ENCODE measurements at regions not wholly inside any gene's neighbourhood (a gene's known extent, or its start where the extent isn't known, plus 50 kb on each side); places are given as distances from the start of the nearest gene placed in this dataset.
"Not testable (repeated sequence)": the region's sequence is repeated elsewhere in the genome, so short reads cannot be mapped to it uniquely, and the experiment has no call there.

- DNase-seq; H3K4me1 Mint-ChIP-seq (ENCODE audit: low read depth); H3K27ac Mint-ChIP-seq; POLR2A ChIA-PET; H3K36me3 Mint-ChIP-seq; H3K4me3 Mint-ChIP-seq; intact Hi-C loops (cut with micrococcal nuclease); H3K9me3 Mint-ChIP-seq; H3K27me3 Mint-ChIP-seq: not testable (repeated sequence)
- CTCF ChIA-PET, result interaction anchor here (1.6 kb wide), 1 partner anchor 300 kb away, joined by 3 read pairs; no protein-coding TSS in a partner anchor
Observed at GRCh38 chr1:178610690-178611410, 97.9 kb downstream of the TEX35 start.

DNA sequence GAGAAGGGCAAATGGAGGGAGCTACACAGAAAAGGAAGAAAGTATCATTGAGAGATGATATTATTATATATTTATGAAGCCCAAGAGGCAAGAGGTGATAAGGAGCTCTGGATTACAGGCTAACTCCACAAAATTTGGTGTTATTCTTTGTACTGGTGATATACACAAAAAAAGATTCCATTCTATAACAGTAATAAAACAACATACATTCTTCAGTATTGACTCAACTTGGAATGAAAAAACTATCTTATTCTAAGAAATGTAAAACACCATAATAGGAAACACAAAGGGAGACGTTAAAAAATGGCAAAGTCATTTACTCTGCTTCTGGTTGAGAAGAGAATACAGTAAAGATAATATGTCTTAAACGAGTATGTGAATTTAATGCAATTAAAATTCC lies 99.4 kb downstream of the TEX35 start:
- CTCF ChIA-PET, result no interaction called here
- Mint-ChIP-seq H3K9me3 (no peaks in the 10 kb centered on the region), H3K4me1 (ENCODE audit: low read depth) (no peaks in the 10 kb centered on the region), H3K4me3 (no peak overlapping the region), H3K27me3 (peaks cover 2% of the 10 kb centered on the region), H3K36me3 (no peaks in the 10 kb centered on the region), H3K27ac (no peak overlapping the region)
- intact Hi-C loops (cut with micrococcal nuclease), result no loop called here
- DNase-seq, result no peak
- POLR2A ChIA-PET, result no interaction called here

DNA sequence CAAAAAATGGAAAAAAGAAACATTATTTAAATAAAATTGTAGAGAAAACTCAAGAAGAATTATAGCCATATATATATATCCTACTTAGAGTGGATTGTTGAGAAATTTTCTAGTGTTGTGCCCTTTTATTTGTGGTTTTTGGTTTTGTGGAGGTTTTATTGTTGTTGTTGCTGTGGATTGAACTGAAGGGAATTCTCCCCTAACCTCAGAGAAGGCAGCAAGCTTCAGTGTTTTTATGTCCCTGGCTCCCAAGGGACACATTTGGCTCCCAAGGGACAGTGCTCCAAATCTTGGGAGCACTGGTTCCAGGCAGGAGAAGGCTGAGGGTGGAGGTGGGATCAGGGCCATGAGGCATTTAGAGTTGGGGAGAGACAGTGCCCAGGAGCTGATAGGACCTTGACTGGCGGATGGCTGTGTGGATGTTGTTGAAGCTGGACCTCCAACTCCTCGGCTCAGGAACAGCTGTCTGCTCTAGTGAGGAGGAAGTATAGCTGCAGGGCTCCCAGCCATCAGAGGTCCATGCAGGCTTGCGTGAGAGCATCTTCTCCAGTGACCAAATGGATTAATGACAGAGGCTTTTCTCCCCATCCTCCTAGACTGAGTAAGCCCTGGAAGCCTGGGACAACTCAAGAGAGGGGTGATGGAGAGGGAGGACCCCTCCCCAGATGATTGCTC lies 100.5 kb downstream of the TEX35 start:
- DNase-seq, result no peak
- Mint-ChIP-seq H3K27me3 (peaks cover 2% of the 10 kb centered on the region), H3K9me3 (no peaks in the 10 kb centered on the region), H3K36me3 (no peaks in the 10 kb centered on the region), H3K27ac (no peak overlapping the region), H3K4me1 (ENCODE audit: low read depth) (no peaks in the 10 kb centered on the region), H3K4me3 (no peak overlapping the region)
- POLR2A ChIA-PET, result no interaction called here
- CTCF ChIA-PET, result no interaction called here
- intact Hi-C loops (cut with micrococcal nuclease), result no loop called here

- H3K27ac Mint-ChIP-seq, result no peak overlapping the region
- H3K4me1 Mint-ChIP-seq (ENCODE audit: low read depth), result no peaks in the 10 kb centered on the region
- ChIA-PET CTCF (no interaction called here), POLR2A (no interaction called here)
- no peaks in the 10 kb centered on the region for H3K36me3 Mint-ChIP-seq
- H3K27me3 Mint-ChIP-seq, result no peaks in the 10 kb centered on the region
- intact Hi-C loops (cut with micrococcal nuclease), result no loop called here
- no peak overlapping the region for H3K4me3 Mint-ChIP-seq
- no peaks in the 10 kb centered on the region for H3K9me3 Mint-ChIP-seq
- no peak for DNase-seq
Observed at GRCh38 chr1:178614286-178614685, 101.4 kb downstream of the TEX35 start.

- no peaks in the 10 kb centered on the region for H3K4me1 Mint-ChIP-seq (ENCODE audit: low read depth)
- CTCF ChIA-PET, result no interaction called here
- no peak overlapping the region for H3K4me3 Mint-ChIP-seq
Observed at GRCh38 chr1:178619042-178619927, 105.8 kb upstream of the RALGPS2 start.

DNA sequence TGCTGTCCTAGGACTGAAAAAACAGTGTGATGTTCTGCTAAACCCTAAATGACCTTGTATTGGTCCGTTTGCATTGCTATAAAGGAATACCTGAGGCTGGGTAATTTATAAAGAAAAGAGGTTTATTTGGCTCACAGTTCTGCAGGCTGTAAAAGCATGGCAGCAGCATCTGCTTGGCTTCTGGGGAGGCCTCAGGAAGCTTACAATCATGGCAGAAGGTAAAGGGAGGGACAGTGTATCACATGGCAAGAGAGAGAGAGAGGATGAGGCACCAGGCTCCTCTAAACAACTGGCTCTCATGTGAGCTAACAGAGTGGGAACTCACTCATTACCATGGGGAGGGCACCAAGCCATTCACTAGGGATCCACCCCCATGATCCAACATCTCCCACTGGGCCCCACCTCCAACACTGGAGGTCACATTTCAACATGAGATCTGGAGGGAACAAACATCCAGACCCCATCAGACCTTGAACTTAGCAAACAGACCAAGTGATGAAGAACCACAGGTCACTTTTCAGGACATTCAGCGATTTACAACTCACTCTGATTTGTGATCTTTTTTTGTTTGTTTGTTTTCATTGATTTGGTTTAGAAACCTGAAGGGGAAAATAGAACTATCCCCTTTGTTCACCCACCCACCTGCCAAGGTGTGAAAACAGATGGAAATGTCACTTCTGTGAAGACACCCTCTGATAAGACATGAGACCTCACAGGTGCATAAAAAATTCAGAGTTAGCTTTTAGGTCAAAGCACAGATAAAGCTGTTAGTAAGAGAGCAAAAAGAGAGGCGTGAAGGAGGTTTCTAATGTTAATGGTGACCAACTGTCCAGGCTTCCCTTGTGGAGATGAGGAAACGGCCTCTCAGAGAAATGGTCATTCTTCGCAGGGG lies 104.2 kb upstream of the RALGPS2 start:
- H3K9me3 Mint-ChIP-seq, result peaks cover 6% of the 10 kb centered on the region
- H3K36me3 Mint-ChIP-seq, result no peaks in the 10 kb centered on the region
- POLR2A ChIA-PET, result no interaction called here
- no peak overlapping the region for H3K27ac Mint-ChIP-seq
- H3K4me1 Mint-ChIP-seq (ENCODE audit: low read depth), result no peaks in the 10 kb centered on the region
- no peak overlapping the region for H3K4me3 Mint-ChIP-seq
- CTCF ChIA-PET, result no interaction called here
- DNase-seq, result no peak
- no peaks in the 10 kb centered on the region for H3K27me3 Mint-ChIP-seq
- intact Hi-C loops (cut with micrococcal nuclease), result no loop called here

More at GRCh38 chr1:178619042-178619927, 105.8 kb upstream of the RALGPS2 start:
- POLR2A ChIA-PET, result no interaction called here
- Mint-ChIP-seq H3K36me3 (no peaks in the 10 kb centered on the region), H3K27me3 (no peaks in the 10 kb centered on the region), H3K27ac (no peak overlapping the region), H3K9me3 (peaks cover 6% of the 10 kb centered on the region)
- no peak for DNase-seq
- intact Hi-C loops (cut with micrococcal nuclease), result no loop called here

DNA sequence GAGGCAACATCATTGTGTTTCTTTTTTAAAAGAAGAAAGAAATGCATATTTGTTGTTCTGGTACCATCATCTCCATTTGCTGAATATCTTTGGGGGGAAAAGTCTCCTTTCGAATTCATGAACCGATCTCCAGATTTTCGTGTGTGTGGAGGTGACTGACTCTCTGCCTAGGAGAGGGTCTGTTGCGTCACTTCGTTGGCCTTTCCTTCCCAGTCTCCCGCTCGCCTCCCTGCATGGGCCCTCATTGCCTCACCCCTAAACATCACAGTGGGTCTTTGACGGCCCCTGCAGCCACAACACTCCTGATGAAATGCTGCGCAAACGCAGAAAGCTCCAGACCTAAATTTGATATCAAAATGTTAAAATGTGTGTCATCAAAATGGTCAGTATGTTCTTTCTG lies 103.2 kb upstream of the RALGPS2 start:
- intact Hi-C loops (cut with micrococcal nuclease), result no loop called here
- Mint-ChIP-seq H3K27me3 (no peaks in the 10 kb centered on the region), H3K27ac (no peak overlapping the region), H3K36me3 (no peaks in the 10 kb centered on the region), H3K4me1 (ENCODE audit: low read depth) (no peaks in the 10 kb centered on the region), H3K9me3 (peaks cover 6% of the 10 kb centered on the region), H3K4me3 (no peak overlapping the region)
- ChIA-PET POLR2A (no interaction called here), CTCF (no interaction called here)
- DNase-seq, result no peak

GRCh38 chr1:178625695-178626094 lies 99.3 kb upstream of the RALGPS2 start:
- Mint-ChIP-seq H3K4me1 (ENCODE audit: low read depth) (no peaks in the 10 kb centered on the region), H3K27ac (no peak overlapping the region), H3K4me3 (no peak overlapping the region), H3K9me3 (peaks cover 2% of the 10 kb centered on the region), H3K27me3 (no peaks in the 10 kb centered on the region), H3K36me3 (no peaks in the 10 kb centered on the region)
- POLR2A ChIA-PET, result no interaction called here
- no peak for DNase-seq
- intact Hi-C loops (cut with micrococcal nuclease), result no loop called here
- CTCF ChIA-PET, result no interaction called here

DNA sequence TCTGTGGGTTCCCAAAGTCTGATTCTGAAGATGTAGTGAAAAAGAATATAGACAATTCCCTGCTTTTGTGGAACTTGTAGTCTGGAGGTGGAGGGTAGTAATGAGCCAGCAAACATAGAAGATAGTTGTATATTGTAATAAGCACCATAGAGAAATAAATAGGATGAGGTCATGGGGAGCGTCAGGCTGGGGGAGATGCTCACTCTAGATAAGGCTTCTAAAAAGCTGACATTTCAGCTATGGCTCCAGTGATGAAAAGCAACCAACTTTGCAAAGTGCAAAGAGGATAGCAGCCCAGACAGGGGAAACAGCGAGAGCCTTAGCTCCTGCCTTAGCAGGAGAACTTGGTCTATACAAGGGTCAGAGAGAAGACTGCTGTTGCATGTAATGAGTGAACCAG lies 98.0 kb upstream of the RALGPS2 start:
- POLR2A ChIA-PET, result no interaction called here
- Mint-ChIP-seq H3K9me3 (no peaks in the 10 kb centered on the region), H3K36me3 (no peaks in the 10 kb centered on the region), H3K4me1 (ENCODE audit: low read depth) (no peaks in the 10 kb centered on the region), H3K27ac (no peak overlapping the region), H3K27me3 (no peaks in the 10 kb centered on the region), H3K4me3 (no peak overlapping the region)
- intact Hi-C loops (cut with micrococcal nuclease), result no loop called here
- DNase-seq, result no peak
- CTCF ChIA-PET, result no interaction called here

- Mint-ChIP-seq H3K4me3 (no peak overlapping the region), H3K9me3 (no peaks in the 10 kb centered on the region), H3K36me3 (no peaks in the 10 kb centered on the region), H3K27me3 (no peaks in the 10 kb centered on the region), H3K4me1 (ENCODE audit: low read depth) (no peaks in the 10 kb centered on the region), H3K27ac (no peak overlapping the region)
- DNase-seq, result no peak
- POLR2A ChIA-PET, result no interaction called here
- CTCF ChIA-PET, result interaction anchor here (0.6 kb wide), 1 partner anchor 71 kb away, joined by 3 read pairs; no protein-coding TSS in a partner anchor
- intact Hi-C loops (cut with micrococcal nuclease), result no loop called here
Observed at GRCh38 chr1:178628637-178629251, 96.3 kb upstream of the RALGPS2 start.

DNA sequence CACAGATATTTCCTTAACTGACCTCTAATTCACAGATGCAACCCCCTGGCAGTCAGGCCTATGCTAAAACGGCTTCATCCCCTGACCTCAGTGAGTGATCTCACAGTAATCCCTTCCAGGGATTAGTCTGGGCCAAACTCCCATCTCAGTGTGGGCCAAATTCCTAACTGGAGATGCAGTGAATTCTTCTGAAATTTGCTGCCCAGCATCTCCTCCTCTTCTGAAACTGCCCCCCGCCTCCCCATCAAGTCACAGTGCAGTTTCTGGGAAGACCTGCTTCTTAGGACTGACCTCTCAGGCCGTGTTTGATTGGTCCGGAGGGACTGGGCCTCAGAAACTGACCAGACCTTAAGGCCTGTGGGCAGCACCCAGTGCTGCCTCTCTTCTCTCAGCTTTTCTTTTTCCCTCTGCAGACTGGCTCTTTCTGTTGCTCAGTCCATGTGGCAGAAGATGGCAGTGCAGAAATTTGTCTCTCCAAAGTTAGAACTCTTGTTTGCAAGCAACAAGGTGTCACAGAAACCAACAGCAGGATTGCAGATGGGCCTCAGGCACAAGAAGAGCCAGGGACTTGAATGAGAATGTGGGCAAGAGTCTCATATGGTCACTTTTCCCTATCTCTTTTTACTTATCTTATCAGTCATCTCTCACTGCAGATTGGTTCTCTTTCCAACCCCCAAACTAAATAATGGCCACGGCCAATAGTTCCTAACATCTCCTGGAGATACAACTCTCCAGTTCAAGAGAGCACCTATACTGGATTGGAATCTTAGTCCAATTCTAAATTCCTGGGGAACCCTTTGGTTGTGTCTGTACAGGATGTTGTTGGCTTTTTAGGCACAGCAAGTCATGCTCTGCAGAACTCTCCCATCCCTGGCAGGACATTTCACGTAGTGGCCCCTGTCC lies 95.5 kb upstream of the RALGPS2 start:
- intact Hi-C loops (cut with micrococcal nuclease), result no loop called here
- no peaks in the 10 kb centered on the region for H3K4me1 Mint-ChIP-seq (ENCODE audit: low read depth)
- H3K27ac Mint-ChIP-seq, result no peak overlapping the region
- ChIA-PET POLR2A (no interaction called here), CTCF (interaction anchor here (0.6 kb wide), 1 partner anchor 70 kb away, joined by 3 read pairs; no protein-coding TSS in a partner anchor)
- DNase-seq, result no peak
- no peaks in the 10 kb centered on the region for H3K36me3 Mint-ChIP-seq
- H3K27me3 Mint-ChIP-seq, result no peaks in the 10 kb centered on the region
- H3K9me3 Mint-ChIP-seq, result no peaks in the 10 kb centered on the region
- H3K4me3 Mint-ChIP-seq, result no peak overlapping the region
